KBM-7 (cell line): ENCODE measurements at regions not wholly inside any gene's neighbourhood (a gene's known extent, or its start where the extent isn't known, plus 50 kb on each side); places are given as distances from the start of the nearest gene placed in this dataset.

ENCODE experiments used
- DNase-seq: peaks from one replicate; pipeline ENCODE4 v3.0.0-alpha.2; 2015
- in situ Hi-C: fragments of 300-500 bp; cut with MboI; formaldehyde crosslinking; loops from 2 replicates; pipeline ENCODE4 v1.14.3; 2020; ENCODE audit warnings: low sequenced_read_pairs, low pct_unique_long_range_greater_than_20kb, mixed read lengths

DNA sequence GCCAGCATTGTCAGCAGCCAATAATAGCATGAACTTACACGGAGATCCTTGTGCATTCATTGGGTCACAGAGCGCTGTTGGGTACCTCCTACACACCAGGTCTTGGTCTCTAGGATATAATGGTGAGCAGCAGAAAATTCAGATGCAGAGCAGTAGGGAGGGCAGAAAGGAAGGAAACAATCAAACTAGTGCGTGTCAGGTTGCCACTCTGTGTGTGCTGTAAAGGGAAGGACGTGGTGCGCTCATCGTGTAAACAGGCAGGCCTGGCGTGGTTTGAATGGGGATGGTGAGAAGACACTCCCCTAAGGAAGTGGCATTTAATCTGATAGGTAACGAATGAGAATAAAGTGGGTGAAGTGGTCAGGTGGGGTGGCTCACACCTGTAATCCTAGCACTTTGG, 336.4 kb downstream of the CDH26 start:
- peak; percentile 70 for DNase-seq
- in situ Hi-C loops, result no loop called here

- in situ Hi-C loops, result no loop called here
- no peak for DNase-seq
These were observed 337.0 kb downstream of the CDH26 start for GRCh38 chr20:60295214-60295613.

DNA sequence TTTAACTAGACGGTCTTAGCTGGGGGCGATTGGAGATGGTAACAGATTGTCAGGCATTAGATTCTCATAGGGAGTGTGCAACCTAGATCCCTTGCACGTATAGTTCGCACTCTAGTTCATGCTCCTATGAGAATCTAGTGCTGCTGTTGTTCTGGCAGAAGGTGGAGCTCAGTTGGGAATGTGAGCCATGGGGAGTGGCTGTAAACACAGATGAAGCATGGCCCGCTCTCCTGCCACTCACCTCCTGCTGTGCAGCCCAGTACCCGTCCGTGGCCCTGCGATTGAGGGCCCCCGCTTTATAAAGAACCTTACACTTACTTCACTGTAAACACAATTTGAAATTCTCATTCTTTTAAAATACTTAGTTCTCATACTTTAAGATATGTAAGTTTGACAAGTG, 339.4 kb downstream of the CDH26 start:
- no peak for DNase-seq
- in situ Hi-C loops, result no loop called here

GRCh38 chr20:60298647-60299046, 340.4 kb downstream of the CDH26 start:
- in situ Hi-C loops, result no loop called here
- DNase-seq, result no peak

DNA sequence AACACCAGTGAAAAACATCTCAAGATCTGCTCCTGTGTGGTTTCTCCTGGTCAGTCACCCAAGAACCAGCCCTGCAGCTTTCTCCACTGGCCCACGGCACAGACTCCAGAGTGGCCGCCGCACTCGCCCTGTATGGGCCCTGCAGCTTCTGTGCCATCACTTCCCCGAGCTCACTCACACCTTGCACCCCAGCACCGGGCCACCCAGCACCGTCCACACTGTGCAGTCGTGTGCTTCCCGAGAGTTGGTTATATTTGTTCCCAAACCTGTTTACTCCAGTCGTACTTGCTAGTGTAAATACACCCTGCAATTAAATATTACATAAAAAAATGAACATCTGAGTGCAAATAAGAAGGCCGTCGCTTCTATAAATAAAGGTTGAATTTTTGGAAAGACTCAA, 341.7 kb downstream of the CDH26 start:
- in situ Hi-C loops, result no loop called here
- DNase-seq, result no peak

GRCh38 chr20:60300374-60300773, 342.2 kb downstream of the CDH26 start:
- DNase-seq, result no peak
- in situ Hi-C loops, result no loop called here

GRCh38 chr20:60302875-60303274, 344.7 kb downstream of the CDH26 start:
- in situ Hi-C loops, result no loop called here
- DNase-seq, result no peak

GRCh38 chr20:60304026-60304590, 345.9 kb downstream of the CDH26 start:
- no peak for DNase-seq
- in situ Hi-C loops, result no loop called here

- DNase-seq, result no peak
- in situ Hi-C loops, result no loop called here
These were observed 346.7 kb downstream of the CDH26 start for GRCh38 chr20:60304931-60305330.

DNA sequence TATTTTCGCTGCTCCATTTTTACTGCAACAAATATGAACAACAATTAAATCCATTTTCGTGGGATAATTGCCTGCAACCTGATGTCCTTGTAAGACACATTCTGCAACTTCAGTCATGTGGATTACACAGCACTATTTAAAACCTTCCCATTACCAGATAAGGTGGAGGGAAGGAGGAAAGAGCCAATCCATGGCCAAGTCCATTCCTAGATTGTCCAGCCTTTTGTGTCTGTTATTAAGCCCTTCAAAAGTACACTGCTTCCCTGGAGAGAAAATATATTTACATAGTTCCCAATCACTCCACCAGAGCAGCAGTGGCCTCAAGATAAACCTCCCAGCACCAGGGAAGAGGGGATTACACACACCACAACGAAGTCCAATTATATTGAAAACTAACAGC, 347.9 kb downstream of the CDH26 start:
- no peak for DNase-seq
- in situ Hi-C loops, result no loop called here

GRCh38 chr20:60306551-60306950, 348.3 kb downstream of the CDH26 start:
- in situ Hi-C loops, result no loop called here
- no peak for DNase-seq

DNA sequence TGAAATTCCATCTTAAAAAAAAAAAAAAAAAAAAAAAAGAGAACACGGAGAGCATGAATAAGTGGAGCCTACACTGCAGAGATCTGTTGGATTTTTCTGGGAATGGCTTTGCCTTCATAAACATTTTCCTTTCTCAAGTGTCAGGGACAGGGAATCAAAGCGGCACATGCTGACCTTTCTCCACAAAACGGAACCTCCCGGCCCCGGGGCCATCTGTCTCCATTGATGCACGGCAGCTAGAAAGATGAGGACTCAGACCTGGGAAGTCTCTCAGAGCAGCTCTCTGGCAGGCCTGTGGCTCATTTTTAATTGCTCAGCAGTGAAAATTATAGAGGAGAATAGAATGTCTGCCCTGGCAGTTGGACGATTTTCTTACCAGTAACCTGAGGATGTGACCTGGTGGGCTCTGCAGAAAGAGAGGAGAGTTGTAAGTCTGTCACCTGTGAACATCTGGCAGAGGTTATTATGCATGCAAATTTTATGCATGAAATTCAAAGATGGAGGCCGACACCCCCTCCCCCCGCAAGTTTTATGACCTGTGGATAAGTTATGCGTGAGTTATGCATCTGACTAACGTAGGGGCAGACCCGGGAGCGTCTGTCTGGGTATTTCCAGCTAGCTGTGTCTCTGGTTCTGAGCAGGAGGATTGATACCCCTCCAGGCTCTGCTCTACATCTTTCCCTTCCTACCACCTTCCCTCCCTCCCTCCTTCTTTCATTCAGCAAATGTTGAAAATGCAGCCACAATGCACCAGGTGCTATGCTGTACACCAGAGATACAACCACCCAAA, 352.5 kb downstream of the CDH26 start:
- in situ Hi-C loops, result no loop called here
- no peak for DNase-seq

GRCh38 chr20:60313191-60313590, 355.0 kb downstream of the CDH26 start:
- in situ Hi-C loops, result no loop called here

DNA sequence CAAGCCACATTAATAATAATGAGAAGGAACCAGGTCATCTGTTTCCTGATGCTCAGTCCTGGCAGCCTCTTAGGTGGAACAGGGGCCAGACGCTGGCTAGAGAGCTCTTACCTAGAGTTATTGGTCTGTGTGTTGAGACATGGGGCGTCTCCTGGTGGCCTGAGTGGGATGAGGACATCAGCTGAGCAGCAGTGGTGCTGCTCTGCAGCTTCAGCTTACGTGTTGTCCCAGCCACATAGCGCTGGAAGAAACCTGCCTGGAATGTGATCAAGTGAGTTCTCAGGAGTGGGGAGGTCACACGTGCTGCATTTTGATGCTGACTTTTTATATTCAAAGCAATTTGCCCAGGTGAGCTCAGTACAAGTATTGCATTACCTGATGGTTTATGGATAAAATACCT, 355.4 kb downstream of the CDH26 start:
- in situ Hi-C loops, result no loop called here
- DNase-seq, result no peak

More at GRCh38 chr20:60313191-60313590, 355.0 kb downstream of the CDH26 start:
- no peak for DNase-seq

GRCh38 chr20:60314727-60315126, 356.5 kb downstream of the CDH26 start:
- no peak for DNase-seq
- in situ Hi-C loops, result no loop called here

- in situ Hi-C loops, result no loop called here
- no peak for DNase-seq
These were observed 358.4 kb downstream of the CDH26 start for GRCh38 chr20:60316476-60317158.

GRCh38 chr20:60317401-60317800, 359.2 kb downstream of the CDH26 start:
- no peak for DNase-seq
- in situ Hi-C loops, result no loop called here

DNA sequence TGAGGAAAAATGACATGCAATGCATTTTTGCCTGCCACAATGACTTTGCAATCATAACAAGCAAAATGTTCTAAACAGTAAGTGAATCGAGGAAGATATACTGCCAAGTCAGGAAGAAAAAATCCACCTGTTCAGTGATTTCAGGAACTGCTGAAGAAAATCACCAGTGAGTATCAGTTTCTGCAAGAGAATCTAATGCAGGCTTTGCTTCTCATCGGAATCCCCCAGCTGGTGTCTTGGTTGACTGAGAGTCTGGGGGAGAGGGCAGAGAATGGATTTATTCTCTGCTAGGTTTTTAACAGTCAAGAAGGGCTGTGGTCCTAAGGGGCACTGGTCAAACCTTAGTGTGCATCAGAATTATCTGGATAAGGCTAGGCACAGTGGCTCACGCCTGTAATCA, 363.4 kb downstream of the CDH26 start:
- in situ Hi-C loops, result no loop called here
- no peak for DNase-seq

- in situ Hi-C loops, result no loop called here
These were observed 368.6 kb downstream of the CDH26 start for GRCh38 chr20:60326821-60327220.

GRCh38 chr20:60327971-60328660, 369.9 kb downstream of the CDH26 start:
- DNase-seq, result no peak
- in situ Hi-C loops, result no loop called here

More at GRCh38 chr20:60326821-60327220, 368.6 kb downstream of the CDH26 start:
- no peak for DNase-seq
